Caki2 (cell line): ENCODE measurements at regions not wholly inside any gene's neighbourhood (a gene's known extent, or its start where the extent isn't known, plus 50 kb on each side); places are given as distances from the start of the nearest gene placed in this dataset.
"Not testable (repeated sequence)": the region's sequence is repeated elsewhere in the genome, so short reads cannot be mapped to it uniquely, and the experiment has no call there.

Experiments used
- DNase-seq: peaks from one replicate; pipeline ENCODE4 v3.0.0-alpha.2; 2015; ENCODE audit warnings: low read depth
- in situ Hi-C: cut with HindIII; loops from 2 replicates; pipeline ENCODE4 v1.10.0; 2016; ENCODE audit warnings: low sequenced_read_pairs, low pct_unique_long_range_greater_than_20kb, mixed read lengths

DNA sequence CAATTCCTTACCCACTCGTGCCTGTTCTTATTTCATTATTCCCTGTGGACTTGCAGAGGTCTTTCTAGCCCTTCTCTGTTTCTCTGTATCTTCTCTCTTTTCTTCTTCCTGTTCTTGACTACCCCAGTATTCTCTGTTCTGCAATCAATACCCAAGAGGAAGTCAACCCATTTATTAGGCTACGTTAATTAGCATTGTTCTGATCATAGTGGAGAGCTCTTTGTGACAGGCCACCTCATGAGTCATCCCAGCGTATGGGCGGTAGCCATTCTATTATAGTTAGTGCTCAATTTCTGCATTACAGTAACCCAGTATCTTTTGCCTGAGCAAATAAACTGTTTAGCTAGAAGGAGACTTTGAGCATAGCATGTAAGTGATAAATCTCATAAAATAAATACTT, 259.5 kb upstream of the GRM7 start:
- in situ Hi-C loops: no loop called here
- DNase-seq: no peak

DNA sequence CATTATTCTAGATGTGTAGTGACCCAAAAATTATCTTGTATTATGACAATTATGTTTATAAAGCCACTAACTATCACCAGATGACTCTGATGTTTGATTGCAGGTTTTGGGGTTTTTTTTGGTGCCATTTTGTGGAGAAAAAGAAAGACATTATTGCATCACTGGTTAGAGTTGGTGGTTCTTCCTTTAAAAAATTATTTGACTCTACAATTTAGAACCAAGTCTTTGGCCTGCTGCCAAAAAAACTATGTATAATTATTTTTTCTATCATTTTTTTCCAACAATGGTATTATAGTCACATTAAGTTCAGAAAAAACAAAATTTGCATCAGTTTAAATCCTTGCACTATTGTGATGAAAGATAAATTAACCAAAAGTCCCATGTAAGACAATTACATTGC, 258.6 kb upstream of the GRM7 start:
- DNase-seq: no peak
- in situ Hi-C loops: no loop called here

DNA sequence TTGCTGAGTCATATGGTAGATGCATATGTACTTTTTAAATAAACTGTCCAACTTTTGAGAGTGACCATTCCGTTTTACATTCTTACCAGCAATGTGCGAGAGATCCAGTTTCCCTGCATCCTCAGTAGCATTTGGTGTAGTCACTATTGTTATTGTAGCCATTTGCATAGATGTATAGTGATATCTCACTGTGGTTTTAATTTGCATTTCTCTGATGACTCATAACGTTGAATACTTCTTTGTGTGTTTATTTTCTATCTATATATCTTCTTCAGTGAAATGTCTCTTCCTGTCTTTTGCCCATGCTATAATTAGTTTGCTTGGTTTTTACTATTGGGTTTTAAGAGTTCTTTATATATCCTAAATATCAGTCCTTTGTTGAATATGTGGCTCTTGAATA, 255.7 kb upstream of the GRM7 start:
- DNase-seq: no peak
- in situ Hi-C loops: no loop called here

DNA sequence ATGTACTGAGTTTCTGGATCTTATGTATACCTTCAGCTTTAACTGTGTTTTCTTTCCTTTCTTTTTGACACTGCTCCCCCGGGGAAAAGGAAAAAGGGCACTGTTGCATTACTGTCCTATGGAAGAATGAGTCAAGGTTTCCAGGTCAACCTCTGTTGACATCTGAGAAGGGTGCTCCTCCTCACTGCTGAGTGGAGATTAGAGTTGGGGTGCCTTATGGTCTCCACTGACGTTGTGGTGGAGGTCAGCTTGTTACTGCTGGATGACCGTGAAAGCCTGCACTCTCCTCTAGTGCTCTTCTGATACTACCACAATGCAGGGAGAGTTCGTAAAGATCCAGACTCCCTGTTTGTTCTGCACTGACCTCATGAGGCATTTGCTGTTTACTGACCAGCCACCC, 252.1 kb upstream of the GRM7 start:
- DNase-seq: no peak
- in situ Hi-C loops: no loop called here

DNA sequence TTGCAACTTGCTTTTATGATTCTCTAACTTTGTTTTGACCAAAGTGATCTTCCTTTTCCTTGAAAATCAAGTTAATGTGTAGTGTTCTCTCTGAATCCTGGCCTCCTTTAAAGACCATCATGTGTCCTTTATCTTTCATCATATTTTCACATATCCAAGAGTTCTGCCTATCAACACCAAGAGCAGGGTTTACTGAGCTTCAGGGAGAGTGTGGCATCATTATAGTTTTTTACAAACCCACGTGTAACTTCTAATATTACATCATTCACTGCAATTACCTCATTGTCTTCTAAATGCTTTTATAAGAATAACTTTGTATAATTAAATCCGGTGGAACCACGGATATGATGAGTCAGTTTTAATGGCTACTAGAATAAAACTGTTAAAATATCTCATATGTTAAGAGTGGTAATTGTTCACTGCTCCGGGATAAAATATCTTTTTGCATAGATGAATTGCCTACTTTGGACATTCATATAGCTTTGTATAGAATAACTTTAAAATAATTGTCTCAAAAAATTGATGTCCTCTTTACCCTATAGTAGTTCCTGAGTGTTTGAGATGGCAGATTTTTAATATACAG, 248.8 kb upstream of the GRM7 start:
- in situ Hi-C loops: no loop called here
- DNase-seq: no peak

DNA sequence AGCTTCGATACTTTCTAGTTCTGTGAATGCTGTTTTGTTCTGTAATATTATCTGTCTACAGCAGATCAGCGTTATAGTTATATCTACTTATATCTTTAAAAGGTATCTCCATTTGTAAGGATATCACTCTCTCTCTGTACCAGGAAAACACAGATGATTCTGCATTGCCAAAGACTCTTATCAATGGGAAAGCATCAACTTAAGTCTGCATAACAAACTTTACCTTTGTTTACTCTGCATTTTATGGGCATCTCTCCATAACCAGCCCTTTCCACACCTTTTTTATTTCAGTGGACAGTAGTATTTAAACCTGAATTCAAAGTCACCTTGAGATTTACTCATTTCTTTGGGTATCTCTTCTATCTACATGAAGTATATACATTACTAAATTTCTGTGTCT, 238.7 kb upstream of the GRM7 start:
- in situ Hi-C loops: no loop called here
- no peak for DNase-seq

DNA sequence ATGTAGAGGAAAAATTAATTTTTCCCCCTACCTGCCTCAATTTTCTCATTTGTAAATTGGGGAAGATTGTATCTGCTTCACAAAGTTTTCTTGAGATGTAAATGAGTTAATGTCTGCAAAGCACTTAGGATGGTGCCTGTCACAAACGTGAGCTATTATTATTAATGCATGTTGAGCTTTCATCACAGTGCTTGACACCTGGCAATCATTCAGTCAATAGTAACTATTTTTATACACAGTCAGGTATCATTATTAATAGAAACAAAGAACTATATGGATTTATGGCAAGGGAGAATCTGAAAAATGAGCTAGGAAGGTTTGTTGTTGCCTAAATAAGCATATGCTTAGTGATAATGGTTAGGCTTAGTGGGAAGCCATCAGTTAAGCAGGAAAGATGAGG, 238.2 kb upstream of the GRM7 start:
- in situ Hi-C loops: no loop called here
- DNase-seq: no peak

DNA sequence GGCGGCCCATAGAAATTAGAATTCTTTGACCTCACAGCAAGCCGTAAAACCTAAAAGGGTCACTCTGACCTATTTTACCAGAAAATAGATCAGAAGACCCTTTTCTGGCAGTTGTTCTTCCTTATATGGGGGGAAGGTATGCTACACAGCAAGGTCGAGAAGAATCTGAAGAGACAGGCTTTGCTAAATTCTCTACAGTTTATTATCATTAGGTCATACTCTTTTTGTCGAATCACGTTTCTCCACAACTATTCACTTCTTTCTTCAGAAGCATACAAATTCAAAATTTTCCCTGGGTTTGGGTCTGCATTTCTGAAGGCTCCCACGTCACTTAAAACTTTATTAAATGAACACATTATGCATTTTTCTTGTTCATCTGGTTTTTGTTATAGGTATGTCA, 229.5 kb upstream of the GRM7 start:
- in situ Hi-C loops: no loop called here
- no peak for DNase-seq

DNA sequence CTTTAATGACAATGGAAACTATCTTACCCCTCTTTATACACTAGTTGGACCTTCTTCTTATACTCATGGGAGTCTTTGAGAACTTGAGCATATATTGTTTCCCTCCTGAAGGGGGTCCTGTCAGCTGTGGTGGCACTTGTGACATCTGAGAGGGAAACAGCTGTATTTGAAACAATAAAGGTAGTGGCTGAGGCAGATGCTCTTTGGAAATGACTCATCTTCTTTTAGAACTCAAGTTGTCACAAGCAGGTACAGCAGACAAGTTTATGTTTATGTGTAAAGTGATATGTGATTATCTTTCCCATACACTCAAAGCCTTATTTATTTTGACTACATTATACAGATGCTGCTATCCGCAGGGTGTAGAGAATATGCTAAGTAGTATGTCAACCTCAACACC, 220.0 kb upstream of the GRM7 start:
- in situ Hi-C loops: no loop called here
- DNase-seq: no peak

DNA sequence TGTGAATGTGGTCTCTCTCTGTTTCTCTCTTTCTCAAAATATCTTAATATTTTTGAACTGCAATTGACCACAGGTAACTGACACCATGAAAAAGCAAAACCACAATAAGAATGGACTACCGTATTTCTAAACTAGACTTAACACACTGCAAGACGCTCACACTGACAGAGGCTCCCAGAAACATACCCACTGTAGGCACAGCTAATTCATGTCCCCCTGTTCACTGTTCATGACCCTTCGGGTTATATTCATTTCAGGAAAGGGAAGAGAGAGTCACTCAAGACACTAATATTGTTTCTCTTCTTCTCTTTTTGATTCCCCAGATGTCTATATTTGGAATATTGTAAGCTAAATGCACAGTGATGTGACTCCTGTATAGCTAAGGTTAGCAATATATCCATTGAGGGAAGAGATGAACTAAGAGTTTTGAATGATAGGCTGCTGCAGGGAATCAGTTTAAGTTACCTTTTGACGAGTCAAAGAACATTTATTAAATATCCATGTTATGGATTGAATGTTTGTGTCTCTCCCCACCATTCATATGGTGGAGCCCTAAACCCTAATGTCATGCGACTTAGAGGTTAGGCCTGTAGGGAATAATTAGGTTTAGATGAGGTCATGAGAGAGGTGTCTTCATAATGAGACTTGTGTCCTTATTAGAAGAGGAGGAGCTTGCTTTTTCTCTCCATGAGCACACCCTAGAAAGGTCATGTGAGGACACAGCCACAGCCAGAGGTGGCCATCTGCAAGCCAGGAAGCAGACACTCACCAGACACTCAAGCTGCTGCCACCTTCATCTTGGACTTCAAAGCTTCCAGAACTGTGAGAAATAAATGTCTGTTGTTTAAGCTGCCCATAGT, 216.6 kb upstream of the GRM7 start:
- no peak for DNase-seq
- in situ Hi-C loops: no loop called here

DNA sequence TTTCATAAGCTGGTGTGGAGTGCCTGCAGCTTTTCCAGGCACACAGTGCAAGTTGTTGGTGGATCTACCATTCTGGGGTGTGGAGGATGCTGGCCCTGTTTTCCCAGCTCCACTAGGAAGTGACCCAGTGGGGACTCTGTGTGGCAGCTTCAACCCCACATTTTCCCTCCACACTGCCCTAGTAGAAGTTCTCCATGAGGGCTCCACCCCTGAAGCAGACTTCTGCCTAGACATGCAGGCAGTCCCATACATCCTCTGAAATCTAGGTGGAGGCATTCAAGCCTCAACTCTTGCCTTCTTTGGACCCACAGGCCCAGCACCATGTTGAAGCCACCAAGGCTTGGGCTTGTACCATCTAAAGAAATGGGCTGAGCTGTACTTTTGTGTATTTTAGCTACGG, 206.2 kb upstream of the GRM7 start:
- DNase-seq: no peak
- in situ Hi-C loops: no loop called here

DNA sequence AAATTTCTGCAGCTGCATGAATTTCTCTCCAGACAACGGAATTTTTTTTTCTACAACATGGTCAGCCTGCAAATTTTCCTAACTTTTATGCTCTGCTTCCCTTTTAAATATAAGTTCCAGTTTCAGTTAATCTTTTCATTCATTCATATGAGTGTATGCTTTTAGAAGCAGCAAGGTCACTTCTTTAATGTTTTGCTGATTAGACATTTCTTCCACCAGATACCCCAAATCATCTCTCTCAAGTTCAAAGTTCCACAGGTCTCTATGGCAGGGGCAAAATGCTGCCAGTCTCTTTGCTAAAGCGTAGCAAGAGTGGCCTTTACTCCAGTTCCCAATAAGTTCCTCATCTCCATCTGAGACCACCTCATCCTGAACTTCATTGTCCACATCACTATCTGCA, 205.6 kb upstream of the GRM7 start:
- in situ Hi-C loops: no loop called here
- DNase-seq: no peak

DNA sequence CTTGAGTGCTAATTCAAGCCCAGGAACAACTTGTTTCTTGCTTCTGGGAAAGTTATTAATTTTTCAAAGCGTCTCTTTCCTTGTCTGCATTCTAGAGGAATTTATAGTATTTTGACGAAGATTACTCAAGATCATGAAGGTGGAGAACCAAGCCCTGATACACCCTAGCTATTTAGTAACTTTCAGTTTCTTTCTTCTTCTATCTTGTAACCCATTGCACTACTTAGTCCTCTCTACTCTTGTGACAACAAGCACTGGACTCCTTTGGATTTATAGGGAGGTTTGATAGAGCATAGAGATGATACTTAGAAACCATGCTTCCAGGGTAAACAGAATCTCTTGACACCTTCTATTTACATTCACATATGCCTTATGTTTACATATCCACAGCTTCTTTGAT, 203.3 kb upstream of the GRM7 start:
- DNase-seq: no peak
- in situ Hi-C loops: no loop called here

DNA sequence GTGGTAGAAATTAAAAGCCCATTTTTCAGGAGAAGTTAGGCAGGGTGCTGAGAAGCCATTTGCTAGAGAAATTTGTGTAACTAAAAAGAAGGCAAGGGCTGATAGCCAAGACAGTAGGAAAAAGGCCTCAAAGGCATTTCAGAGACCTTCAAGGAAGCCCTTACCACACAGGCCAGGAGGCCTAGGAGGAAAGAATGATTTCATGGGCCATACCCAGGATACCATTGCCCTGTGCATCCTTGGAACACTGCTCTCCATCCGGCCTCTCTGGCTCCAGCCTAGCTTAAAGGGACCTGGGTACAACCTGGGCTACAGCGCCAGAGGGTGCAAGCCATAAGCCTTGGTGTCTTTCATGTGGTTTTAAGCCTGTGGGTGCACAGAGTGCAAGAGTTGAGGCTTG, 193.6 kb upstream of the GRM7 start:
- no peak for DNase-seq
- in situ Hi-C loops: no loop called here

DNA sequence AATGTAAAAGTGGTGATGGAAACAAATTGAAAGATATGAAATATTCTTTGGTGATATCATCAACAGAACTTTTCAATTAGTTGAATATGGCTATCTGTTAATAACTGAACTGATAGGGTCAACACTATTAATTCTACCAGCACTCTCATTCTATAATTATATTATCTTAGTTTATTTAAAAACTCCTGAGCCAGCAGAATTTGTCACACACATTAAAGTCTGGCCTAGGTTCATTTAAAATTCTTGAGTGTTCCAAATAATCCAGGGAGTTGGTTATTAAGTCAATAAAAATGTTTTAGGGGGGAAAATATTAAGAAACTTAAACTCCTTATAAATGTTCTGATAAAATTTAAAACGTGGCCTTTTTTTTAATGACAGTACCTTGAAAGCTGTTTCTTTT, 189.6 kb upstream of the GRM7 start:
- no peak for DNase-seq
- in situ Hi-C loops: no loop called here

DNA sequence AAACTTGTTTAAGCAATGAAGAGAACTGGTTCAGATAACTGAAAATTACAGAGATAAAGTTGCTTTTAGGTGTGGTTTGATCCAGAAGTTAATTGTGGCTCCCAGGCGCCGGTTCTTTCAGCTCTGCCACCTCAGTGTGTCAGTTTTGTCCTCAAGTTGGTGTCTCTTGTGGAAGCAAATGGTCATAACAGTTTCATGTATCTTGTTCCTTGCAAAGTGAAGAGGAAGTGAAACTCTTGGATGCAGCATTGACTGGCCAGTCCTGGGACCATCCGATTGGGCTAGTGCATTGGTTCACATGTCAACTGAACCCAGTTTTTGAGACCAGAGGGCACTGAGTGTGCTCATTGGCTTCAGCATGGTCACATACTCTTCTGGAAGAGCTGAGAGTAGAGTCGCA, 181.4 kb upstream of the GRM7 start:
- no peak for DNase-seq
- in situ Hi-C loops: no loop called here

DNA sequence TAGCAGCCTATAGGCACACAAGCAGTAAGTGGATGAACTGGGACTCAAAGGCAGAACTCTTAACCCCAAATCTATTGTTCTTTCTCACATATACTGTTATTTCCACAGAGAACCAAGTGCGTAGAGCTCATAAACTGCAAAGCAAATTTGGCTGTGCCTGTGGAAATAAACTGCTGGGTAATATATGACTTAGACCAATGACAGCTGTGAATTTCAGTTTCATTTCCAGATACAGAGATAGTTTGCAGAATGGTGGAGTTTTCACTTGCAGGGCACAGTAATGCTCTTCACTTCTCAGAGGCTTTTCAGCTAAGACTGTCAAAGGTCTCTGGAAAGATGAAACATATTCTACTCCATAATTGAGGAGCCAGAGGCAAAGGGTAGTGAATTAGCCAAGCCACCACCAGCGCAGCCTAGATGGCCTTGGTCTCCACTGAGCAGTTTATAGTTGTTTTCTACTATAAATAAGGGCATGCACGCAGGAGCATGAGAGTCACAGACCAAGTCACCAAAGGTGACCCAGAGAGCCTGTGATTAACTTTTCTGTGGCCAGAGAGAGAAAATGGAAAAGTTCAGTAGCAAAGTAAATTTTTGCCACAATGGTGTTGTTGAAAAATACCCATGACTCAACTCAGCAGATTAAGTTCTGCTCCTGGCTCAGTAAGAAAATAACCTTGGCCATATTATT, 180.7 kb upstream of the GRM7 start:
- in situ Hi-C loops: no loop called here
- no peak for DNase-seq

DNA sequence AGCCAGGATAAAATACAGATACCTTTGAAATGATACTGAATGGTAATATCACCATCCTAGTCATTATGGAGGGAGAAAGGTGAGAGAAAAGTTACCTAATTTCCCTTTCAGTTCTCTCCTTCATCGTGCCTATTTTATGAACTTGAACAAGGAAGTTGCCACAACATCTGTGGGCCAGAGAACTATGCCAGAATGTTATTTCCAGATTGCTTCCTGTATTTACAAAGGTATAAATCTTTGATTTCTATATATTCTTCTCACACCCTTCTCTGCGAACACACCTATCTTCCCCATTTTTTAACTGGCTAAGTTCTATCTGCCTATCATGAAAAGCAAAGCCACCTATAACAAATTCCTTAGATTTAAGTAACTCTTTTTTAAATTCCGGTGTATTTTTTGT, 163.6 kb upstream of the GRM7 start:
- in situ Hi-C loops: no loop called here
- no peak for DNase-seq

DNA sequence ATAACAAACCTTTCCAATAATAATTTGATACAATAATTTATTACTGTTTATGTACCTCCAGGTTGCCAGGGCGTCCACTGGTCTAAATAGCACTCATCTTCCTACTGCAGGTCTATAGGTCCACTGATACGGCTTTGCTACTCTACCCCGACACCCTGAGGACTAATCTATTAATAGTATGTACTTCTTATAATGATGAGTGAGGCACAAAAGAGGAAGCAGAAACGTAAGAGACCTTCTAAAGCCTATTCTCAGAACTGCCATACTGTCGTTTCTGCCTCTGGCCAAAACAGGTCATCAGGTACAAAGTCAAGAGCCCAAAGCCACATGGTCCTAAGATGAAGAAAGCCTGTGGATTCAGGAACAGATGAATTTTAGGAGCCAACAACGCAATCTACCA, 163.2 kb upstream of the GRM7 start:
- in situ Hi-C loops: no loop called here
- DNase-seq: no peak

DNA sequence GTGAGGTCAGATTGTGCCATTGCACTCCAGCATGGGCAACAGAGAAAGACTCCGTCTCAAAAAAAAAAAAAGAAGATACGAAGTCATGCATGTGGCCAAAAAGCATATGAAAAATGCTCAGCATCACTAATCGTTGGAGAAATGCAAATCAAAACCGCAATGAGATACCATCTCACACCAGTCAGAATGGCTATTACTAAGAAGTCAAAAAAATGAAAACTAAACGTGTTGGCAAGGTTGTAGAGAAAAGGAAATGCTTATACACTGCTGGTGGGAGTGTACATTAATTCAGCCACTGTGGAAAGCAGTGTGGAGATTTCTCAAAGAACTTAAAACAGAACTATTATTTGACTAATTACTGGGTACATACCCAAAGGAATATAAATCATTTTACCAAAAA, 156.1 kb upstream of the GRM7 start:
- DNase-seq, in situ Hi-C loops: not testable (repeated sequence)
